GM19351 (cell line): ENCODE measurements at regions not wholly inside any gene's neighbourhood (a gene's known extent, or its start where the extent isn't known, plus 50 kb on each side); places are given as distances from the start of the nearest gene placed in this dataset.
"Not testable (repeated sequence)": the region's sequence is repeated elsewhere in the genome, so short reads cannot be mapped to it uniquely, and the experiment has no call there.

ENCODE experiments used
- ATAC-seq: cut with Tn5 transposase; IDR thresholded peaks from one replicate; pipeline ENCODE4 v1.9.1; 2021; ENCODE audit warnings: mild to moderate bottlenecking, moderate library complexity; ENCODE audit not compliant: unreplicated experiment

DNA sequence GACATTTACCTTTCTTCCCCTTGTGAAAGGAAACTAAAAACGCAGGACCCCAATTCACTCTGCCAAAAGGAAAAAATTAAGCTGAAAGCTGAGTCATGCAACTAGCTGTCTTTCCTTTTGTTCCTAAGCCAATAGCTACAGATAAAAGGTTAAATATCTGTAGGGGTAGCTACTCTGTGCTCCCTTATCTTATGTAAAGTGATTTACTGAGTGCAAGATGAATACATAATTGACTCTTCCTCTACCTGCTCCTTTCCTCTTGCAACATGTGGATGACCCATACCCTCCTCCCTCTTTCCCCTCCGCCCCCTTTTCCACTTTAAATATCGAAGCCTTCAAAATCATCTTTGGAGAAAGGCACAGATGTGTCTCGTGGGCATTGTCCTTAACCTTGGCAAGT, 68.0 kb upstream of the ZNF157 start:
- no peak for ATAC-seq

- ATAC-seq = not testable (repeated sequence)
Observed at GRCh38 chrX:47306471-47307023, 63.8 kb upstream of the ZNF157 start.

DNA sequence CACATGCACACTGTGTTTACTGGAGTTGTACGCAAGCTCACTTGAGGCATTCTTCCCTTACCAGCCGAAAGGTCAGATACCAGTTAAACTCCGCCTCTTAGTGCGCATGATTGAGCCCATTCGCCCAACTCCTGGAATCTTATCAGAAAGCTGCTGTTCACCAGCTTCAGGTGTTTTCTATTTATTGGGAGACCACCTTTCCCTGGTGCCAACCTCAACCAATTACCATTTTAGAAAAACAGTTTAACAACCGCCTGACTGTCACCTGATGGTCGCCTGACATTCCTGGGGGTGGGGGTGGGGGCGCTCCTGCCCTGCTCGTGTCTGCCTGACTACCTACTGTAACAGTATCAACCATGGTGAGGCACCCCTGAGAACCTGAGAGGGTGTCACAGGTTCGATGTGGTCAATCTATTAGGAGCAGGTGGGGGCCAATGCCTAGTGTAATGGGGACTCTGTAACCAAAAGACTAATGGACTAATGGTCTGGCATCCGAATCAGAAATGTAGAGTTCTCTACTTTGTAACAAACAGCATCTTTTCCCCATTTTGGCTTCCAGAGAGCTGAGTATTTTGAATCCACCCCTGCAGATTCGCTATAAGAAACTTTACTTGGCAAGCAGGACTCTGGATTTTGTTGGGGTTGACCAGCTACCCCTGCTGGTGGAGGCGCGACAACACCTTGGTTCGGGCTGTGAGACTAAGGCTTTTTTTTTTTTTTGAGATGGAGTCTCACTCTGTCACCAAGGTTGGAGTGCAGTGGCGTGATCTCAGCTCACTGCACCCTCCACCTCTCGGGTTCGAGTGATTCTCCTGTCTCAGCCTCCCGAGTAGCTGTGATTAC, 58.2 kb upstream of the ZNF157 start:
- ATAC-seq = peak; percentile 60

GRCh38 chrX:47313056-47313455, 57.3 kb upstream of the ZNF157 start:
- ATAC-seq = no peak

- no peak for ATAC-seq
Observed at GRCh38 chrX:47316276-47317025, 53.9 kb upstream of the ZNF157 start.
